CD4-positive, alpha-beta memory T cell (primary cell): ENCODE measurements at regions not wholly inside any gene's neighbourhood (a gene's known extent, or its start where the extent isn't known, plus 50 kb on each side); places are given as distances from the start of the nearest gene placed in this dataset.

Experiments
- CTCF ChIA-PET: fragments of 350-600 bp; sonication (Branson Sonifier 250); formaldehyde crosslinking; loops from one replicate; lab custom pipeline; 2021; ENCODE audit warnings: inconsistent platforms; ENCODE audit not compliant: partially characterized antibody; lab: Charles Lee
- POLR2A ChIA-PET: fragments of 350-600 bp; sonication (Branson Sonifier 250); formaldehyde crosslinking; loops from one replicate; lab custom pipeline; 2021; ENCODE audit not compliant: partially characterized antibody; lab: Charles Lee
- DNase-seq, 5 donors: peaks; one replicate each; pipeline versions ENCODE4 v3.0.0 to v3.0.0-alpha.2; 2020 to 2022; ENCODE audit warnings: mixed read lengths in 1 of 5
- H3K27ac ChIP-seq: one replicate; pipeline ENCODE4 v1.7.0; 2013; ENCODE audit warnings: low read depth, low read length
- H3K27me3 ChIP-seq: 2 replicates; pipeline ENCODE4 v1.7.0; 2013; ENCODE audit warnings: mild to moderate bottlenecking, low read length, moderate library complexity; ENCODE audit not compliant: insufficient read depth
- H3K36me3 ChIP-seq: 2 replicates; pipeline ENCODE4 v1.7.0; 2013; ENCODE audit warnings: mild to moderate bottlenecking, low read length, moderate library complexity; ENCODE audit not compliant: insufficient read depth
- H3K4me1 ChIP-seq: 2 replicates; pipeline ENCODE4 v1.7.0; 2013; ENCODE audit warnings: mild to moderate bottlenecking, low read length, moderate library complexity; ENCODE audit not compliant: insufficient read depth
- H3K4me3 ChIP-seq, 2 donors: one replicate each; pipeline ENCODE4 v1.7.0; 2013; ENCODE audit warnings: low read length in 2 of 2, mild to moderate bottlenecking in 1 of 2
- H3K9me3 ChIP-seq, 2 donors: one replicate each; pipeline ENCODE4 v1.7.0; 2013; ENCODE audit warnings: low read length in 2 of 2, control low read depth in 1 of 2; ENCODE audit not compliant: control insufficient read depth in 1 of 2
- H3K27ac Mint-ChIP-seq, 7 donors: one replicate each; pipeline ENCODE4 v1.8.0; 2020 to 2021; ENCODE audit warnings: mixed read lengths in 7 of 7, mild to moderate bottlenecking in 6 of 7, inconsistent platforms in 3 of 7, moderate library complexity in 3 of 7
- H3K27me3 Mint-ChIP-seq, 2 donors: one replicate each; pipeline ENCODE4 v1.8.0; 2020 to 2021; ENCODE audit warnings: mixed read lengths in 2 of 2
- H3K36me3 Mint-ChIP-seq, 2 donors: one replicate each; pipeline ENCODE4 v1.8.0; 2020 to 2021; ENCODE audit warnings: mixed read lengths in 2 of 2, inconsistent platforms in 1 of 2, mild to moderate bottlenecking in 1 of 2
- H3K4me1 Mint-ChIP-seq, 4 donors: one replicate each; pipeline ENCODE4 v1.8.0; 2020 to 2021; ENCODE audit warnings: mixed read lengths in 4 of 4, mild to moderate bottlenecking in 1 of 4
- H3K4me3 Mint-ChIP-seq, 8 donors: one replicate each; pipeline ENCODE4 v1.8.0; 2020 to 2021; ENCODE audit warnings: mixed read lengths in 8 of 8, mild to moderate bottlenecking in 7 of 8, moderate library complexity in 6 of 8, inconsistent platforms in 3 of 8
- H3K9me3 Mint-ChIP-seq, 8 donors: one replicate each; pipeline ENCODE4 v1.8.0; 2020 to 2021; ENCODE audit warnings: mixed read lengths in 8 of 8, mild to moderate bottlenecking in 5 of 8, inconsistent platforms in 3 of 8, moderate library complexity in 1 of 8
- intact Hi-C: fragments of 100-400 bp; cut with micrococcal nuclease; formaldehyde crosslinking; loops from one replicate; pipeline ENCODE4 v1.15.1; 2023

DNA sequence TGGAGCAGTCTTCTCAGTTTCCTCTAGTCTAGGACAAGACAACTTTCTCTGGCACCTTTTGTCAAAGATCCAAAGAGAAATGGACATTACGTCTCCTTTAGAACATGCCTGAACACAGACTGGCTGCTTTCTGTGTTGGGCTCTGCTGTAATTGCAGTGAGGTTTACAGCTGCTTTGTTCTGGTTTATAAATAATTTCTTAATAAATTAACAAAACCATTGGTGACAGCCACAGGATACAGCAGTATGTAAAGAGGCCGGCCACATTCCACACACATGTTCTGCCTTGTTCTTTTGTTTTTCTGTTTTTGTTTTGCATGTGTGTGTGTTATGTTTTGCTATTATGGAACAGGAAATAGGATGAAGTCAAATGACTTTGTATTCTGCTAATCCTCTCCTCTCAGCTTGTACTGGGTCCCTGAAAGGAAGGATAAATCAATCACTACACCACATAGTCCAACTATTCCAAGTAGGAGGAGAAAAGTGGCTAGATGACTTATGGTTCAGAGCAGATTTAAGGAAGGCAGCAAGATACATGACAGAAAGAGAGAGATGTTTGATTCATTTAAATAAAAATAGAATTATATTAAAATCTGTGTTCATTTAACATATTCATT is 161.5 kb upstream of the ESRRG start:
- no peaks in the 10 kb centered on the region for H3K27me3 ChIP-seq
- no peak overlapping the region for H3K4me3 ChIP-seq
- H3K27ac ChIP-seq, result no peak overlapping the region
- ChIA-PET POLR2A (no interaction called here), CTCF (no interaction called here)
- intact Hi-C loops, result no loop called here
- no peak overlapping the region for H3K4me3 Mint-ChIP-seq
- peaks cover 0 to 2% (median 0%) of the 10 kb centered on the region in 8 donors for H3K9me3 Mint-ChIP-seq
- no peaks in the 10 kb centered on the region for H3K27me3 Mint-ChIP-seq
- no peaks in the 10 kb centered on the region for H3K36me3 Mint-ChIP-seq
- H3K9me3 ChIP-seq, result no peaks in the 10 kb centered on the region
- no peaks in the 10 kb centered on the region for H3K36me3 ChIP-seq
- H3K4me1 ChIP-seq, result no peaks in the 10 kb centered on the region
- H3K27ac Mint-ChIP-seq, result no peak overlapping the region
- no peaks in the 10 kb centered on the region for H3K4me1 Mint-ChIP-seq
- DNase-seq, result no peak

DNA sequence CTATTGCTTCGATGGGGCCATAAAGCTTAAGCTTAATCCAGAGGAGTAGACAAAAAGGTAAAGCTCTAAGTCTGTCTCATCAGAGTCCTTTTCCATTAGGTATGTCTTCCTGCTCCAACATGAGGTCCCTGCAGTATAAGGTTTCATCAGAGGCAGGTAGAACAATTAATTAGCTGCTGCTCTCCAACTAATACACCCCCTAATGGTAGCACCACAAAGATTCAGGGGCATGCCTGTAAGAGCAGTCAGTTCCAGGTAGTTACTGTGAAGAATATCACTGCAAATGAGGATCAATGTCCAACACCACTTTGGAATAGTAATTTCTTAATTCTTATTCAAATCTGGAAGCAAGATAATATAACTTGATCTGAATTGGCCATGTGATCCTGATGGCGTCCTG is 160.3 kb upstream of the ESRRG start:
- Mint-ChIP-seq H3K27ac (no peak overlapping the region), H3K9me3 (peaks cover 0 to 4% (median 0%) of the 10 kb centered on the region in 8 donors), H3K4me3 (no peak overlapping the region), H3K27me3 (no peaks in the 10 kb centered on the region), H3K36me3 (no peaks in the 10 kb centered on the region), H3K4me1 (no peaks in the 10 kb centered on the region)
- Histone ChIP-seq H3K36me3 (no peaks in the 10 kb centered on the region), H3K4me3 (no peak overlapping the region), H3K27me3 (no peaks in the 10 kb centered on the region), H3K27ac (no peak overlapping the region), H3K9me3 (no peaks in the 10 kb centered on the region), H3K4me1 (no peaks in the 10 kb centered on the region)
- ChIA-PET CTCF (no interaction called here), POLR2A (no interaction called here)
- intact Hi-C loops, result no loop called here
- no peak for DNase-seq

DNA sequence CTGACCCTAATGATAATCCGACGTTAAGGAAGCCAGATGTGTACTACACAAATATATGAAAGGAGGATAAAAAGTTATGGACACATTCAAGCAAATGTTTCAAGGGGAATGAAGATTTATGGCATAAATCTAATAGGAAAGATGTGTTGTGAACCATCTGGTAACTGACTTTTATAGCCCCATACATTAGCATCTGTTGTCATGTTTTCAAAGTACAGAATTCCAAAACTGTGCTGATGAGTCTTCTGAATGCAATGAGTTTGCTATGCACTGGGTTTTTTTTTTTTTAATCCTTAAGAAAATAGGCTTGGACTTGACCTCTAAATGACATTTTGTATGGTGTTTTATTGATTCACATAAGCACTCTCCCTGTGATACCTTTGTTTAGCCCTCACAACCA is 158.5 kb upstream of the ESRRG start:
- ChIA-PET POLR2A (interaction anchor here (0.8 kb wide), 1 partner anchor 386 kb away, joined by 3 read pairs; no protein-coding TSS in a partner anchor), CTCF (no interaction called here)
- no peak for DNase-seq
- no peak overlapping the region for H3K27ac ChIP-seq
- Mint-ChIP-seq H3K4me1 (no peaks in the 10 kb centered on the region), H3K27me3 (no peaks in the 10 kb centered on the region), H3K9me3 (peaks cover 0 to 5% (median 0%) of the 10 kb centered on the region in 8 donors), H3K36me3 (no peaks in the 10 kb centered on the region), H3K4me3 (no peak overlapping the region), H3K27ac (no peak overlapping the region)
- intact Hi-C loops, result no loop called here
- no peaks in the 10 kb centered on the region for H3K4me1 ChIP-seq
- H3K36me3 ChIP-seq, result no peaks in the 10 kb centered on the region
- H3K4me3 ChIP-seq, result no peak overlapping the region
- H3K27me3 ChIP-seq, result no peaks in the 10 kb centered on the region
- H3K9me3 ChIP-seq, result no peaks in the 10 kb centered on the region

DNA sequence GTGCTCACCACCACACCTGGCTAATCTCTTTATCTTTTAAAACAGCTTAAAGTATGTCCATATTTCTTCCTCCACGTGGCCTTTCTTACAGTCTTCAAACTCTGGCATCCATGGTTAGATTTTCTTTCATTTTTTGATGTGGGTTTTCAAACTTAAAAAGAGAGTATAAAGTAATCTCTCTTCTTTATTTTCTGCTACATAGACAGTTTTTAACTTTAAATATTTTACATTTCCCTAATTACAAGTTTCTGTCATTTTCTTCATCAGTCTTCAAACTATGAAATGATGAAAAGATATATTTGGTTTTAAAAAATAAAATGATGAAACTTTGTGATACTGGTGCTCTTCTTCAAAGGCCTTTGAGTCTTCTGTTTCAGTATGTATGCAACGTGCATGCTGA is 143.5 kb upstream of the ESRRG start:
- intact Hi-C loops, result no loop called here
- ChIA-PET POLR2A (no interaction called here), CTCF (no interaction called here)
- DNase-seq, result no peak
- no peaks in the 10 kb centered on the region for H3K4me1 ChIP-seq
- Mint-ChIP-seq H3K27ac (no peak overlapping the region), H3K9me3 (peaks cover 0 to 2% (median 0%) of the 10 kb centered on the region in 8 donors), H3K27me3 (no peaks in the 10 kb centered on the region), H3K4me3 (no peak overlapping the region), H3K36me3 (no peaks in the 10 kb centered on the region), H3K4me1 (no peaks in the 10 kb centered on the region)
- H3K9me3 ChIP-seq, result no peaks in the 10 kb centered on the region
- H3K27me3 ChIP-seq, result no peaks in the 10 kb centered on the region
- no peak overlapping the region for H3K27ac ChIP-seq
- H3K4me3 ChIP-seq, result no peak overlapping the region
- H3K36me3 ChIP-seq, result no peaks in the 10 kb centered on the region

DNA sequence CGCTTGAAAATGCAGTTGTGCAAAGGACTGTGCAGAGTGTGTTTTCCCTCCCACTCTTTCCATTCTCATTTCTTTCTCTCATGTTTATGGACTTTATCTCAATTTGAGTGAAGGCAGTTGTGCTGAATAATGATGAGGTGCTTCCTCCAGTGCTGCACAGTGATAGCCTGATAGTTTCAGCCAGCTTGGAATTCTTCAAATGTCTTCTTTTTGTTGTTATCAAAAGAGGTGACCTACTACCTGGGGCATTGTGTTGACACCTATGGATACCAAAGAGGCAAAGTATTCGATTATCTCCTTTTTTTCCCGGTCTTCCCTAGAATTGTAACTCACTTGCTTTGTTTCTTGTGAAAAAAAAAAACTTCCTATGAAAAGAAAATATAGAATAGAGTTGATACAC is 132.6 kb upstream of the ESRRG start:
- no peaks in the 10 kb centered on the region for H3K4me1 ChIP-seq
- Mint-ChIP-seq H3K4me3 (no peak overlapping the region), H3K27me3 (no peaks in the 10 kb centered on the region), H3K27ac (no peak overlapping the region), H3K4me1 (no peaks in the 10 kb centered on the region), H3K36me3 (no peaks in the 10 kb centered on the region), H3K9me3 (peaks cover 2 to 21% (median 6%) of the 10 kb centered on the region in 8 donors)
- H3K27me3 ChIP-seq, result no peaks in the 10 kb centered on the region
- ChIA-PET POLR2A (no interaction called here), CTCF (no interaction called here)
- no peak overlapping the region for H3K4me3 ChIP-seq
- no peak for DNase-seq
- no peak overlapping the region for H3K27ac ChIP-seq
- H3K9me3 ChIP-seq, result peaks cover 0 to 6% of the 10 kb centered on the region in 2 donors
- intact Hi-C loops, result no loop called here
- no peaks in the 10 kb centered on the region for H3K36me3 ChIP-seq

DNA sequence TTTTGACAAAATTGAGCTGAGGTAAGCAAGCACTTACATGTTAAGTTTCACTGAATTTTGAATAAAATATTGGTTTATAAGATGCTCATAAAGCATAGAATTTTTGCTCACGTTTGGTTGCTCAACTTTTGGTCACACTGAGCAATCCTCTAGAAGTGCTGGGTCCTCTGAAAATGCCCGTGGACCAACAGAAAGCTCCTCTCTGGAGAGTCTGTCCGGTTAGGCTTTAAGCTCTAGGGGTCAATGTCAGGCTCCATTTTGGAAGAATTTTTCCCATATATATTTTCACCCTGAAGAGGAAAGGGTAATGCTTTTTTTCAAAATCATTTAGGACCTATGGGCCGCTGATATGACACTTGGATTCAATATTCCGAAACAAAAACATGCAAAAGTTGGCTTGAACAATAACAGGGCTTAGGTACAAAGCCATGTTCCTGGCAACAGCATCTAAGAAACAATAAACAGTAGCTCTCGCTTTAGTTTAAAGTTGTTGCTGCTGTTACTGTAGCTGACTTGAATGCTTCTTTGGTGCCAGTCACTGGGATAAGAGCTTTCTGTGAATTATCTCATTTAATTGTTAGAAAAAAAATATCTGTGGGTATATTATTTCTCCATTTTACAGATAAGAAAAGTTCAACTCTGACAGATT is 131.7 kb upstream of the ESRRG start:
- Mint-ChIP-seq H3K4me1 (no peaks in the 10 kb centered on the region), H3K4me3 (no peak overlapping the region), H3K27me3 (no peaks in the 10 kb centered on the region), H3K27ac (no peak overlapping the region), H3K9me3 (peaks cover 2 to 21% (median 6%) of the 10 kb centered on the region in 8 donors), H3K36me3 (no peaks in the 10 kb centered on the region)
- Histone ChIP-seq H3K36me3 (no peaks in the 10 kb centered on the region), H3K9me3 (peaks cover 0 to 6% of the 10 kb centered on the region in 2 donors), H3K27me3 (no peaks in the 10 kb centered on the region), H3K4me1 (no peaks in the 10 kb centered on the region), H3K27ac (no peak overlapping the region), H3K4me3 (no peak overlapping the region)
- intact Hi-C loops, result no loop called here
- CTCF ChIA-PET, result no interaction called here
- POLR2A ChIA-PET, result no interaction called here
- no peak for DNase-seq

DNA sequence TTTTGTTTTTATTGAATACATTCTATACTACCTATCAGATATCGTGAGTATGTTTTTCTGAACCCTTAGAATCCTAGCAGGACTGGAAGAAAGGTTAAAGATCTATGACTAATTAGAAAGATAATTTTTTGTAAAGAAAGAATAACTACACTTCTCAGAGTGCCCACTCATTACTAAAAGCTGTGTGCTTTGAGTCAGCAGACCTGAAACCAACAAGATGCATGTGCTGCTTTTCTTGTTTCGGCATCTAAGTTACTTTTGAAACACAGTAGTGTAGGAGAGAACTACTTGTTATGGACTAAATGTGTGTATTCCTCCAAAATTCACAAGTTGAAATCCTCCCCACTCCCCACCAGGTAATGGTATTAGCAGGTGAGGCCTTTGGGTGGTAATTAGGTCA is 127.8 kb upstream of the ESRRG start:
- H3K4me1 ChIP-seq, result no peaks in the 10 kb centered on the region
- peaks cover 0 to 16% (median 3%) of the 10 kb centered on the region in 8 donors for H3K9me3 Mint-ChIP-seq
- no peak overlapping the region for H3K4me3 ChIP-seq
- no peaks in the 10 kb centered on the region for H3K36me3 ChIP-seq
- intact Hi-C loops, result no loop called here
- no peak overlapping the region for H3K4me3 Mint-ChIP-seq
- H3K27me3 ChIP-seq, result no peaks in the 10 kb centered on the region
- H3K27ac Mint-ChIP-seq, result no peak overlapping the region
- H3K9me3 ChIP-seq, result peaks cover 0 to 6% of the 10 kb centered on the region in 2 donors
- H3K4me1 Mint-ChIP-seq, result no peaks in the 10 kb centered on the region
- H3K27me3 Mint-ChIP-seq, result no peaks in the 10 kb centered on the region
- DNase-seq, result no peak
- POLR2A ChIA-PET, result no interaction called here
- no peak overlapping the region for H3K27ac ChIP-seq
- CTCF ChIA-PET, result no interaction called here
- no peaks in the 10 kb centered on the region for H3K36me3 Mint-ChIP-seq
